HT-29 (cell line): ENCODE measurements at regions not wholly inside any gene's neighbourhood (a gene's known extent, or its start where the extent isn't known, plus 50 kb on each side); places are given as distances from the start of the nearest gene placed in this dataset.
A peak's percentile ranks its signal among the peaks of the same experiment; 100 is the strongest.

Source experiments
- DNase-seq: peaks from one replicate; pipeline ENCODE4 v3.0.0-alpha.2; 2015; ENCODE audit warnings: low spot score

GRCh38 chr3:42037318-42037945 lies 53.7 kb upstream of the TRAK1 start:
- no peak for DNase-seq

GRCh38 chr3:42036483-42036823 lies 54.7 kb upstream of the TRAK1 start:
- no peak for DNase-seq

- DNase-seq, result no peak
Measured at GRCh38 chr3:42035816-42036482, 55.2 kb upstream of the TRAK1 start.

DNA sequence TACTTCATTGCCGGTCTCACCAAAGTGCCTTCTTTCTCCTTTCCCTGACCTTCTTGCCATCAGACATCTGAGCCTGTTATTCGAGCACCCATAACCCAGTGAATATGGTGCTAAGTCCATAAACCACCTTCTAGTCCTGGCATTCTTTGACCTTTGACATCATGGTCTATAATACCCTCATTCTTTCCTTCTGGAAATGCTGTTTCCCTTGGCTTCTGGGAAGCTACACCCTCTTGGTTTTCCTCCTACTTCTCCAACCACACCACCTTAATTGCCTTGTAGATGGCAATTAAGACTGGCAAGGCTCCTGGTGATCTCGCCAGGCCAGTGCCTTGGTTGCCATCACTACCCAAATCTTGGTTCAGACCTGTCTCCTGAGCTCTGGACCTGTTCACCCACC lies 56.1 kb upstream of the TRAK1 start:
- DNase-seq, result no peak

DNA sequence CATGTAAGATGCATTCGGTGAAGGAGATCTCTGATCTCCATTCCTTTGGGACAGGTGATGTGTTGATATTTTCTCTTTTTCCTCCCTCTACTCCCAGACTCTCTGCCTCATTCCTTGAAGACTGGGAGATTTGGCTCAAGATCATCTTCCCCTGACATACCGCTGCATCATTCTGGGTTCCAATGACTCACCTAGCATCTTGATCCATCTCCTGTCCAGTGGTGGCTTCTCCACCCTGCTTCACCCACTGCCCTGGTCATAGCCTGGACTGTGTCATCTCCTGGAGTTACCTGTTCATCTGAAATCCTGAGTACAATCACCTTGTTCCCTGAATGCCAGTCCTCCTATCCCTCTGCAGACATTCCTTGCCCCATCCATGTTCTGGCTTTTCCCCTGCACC lies 57.4 kb upstream of the TRAK1 start:
- no peak for DNase-seq

DNA sequence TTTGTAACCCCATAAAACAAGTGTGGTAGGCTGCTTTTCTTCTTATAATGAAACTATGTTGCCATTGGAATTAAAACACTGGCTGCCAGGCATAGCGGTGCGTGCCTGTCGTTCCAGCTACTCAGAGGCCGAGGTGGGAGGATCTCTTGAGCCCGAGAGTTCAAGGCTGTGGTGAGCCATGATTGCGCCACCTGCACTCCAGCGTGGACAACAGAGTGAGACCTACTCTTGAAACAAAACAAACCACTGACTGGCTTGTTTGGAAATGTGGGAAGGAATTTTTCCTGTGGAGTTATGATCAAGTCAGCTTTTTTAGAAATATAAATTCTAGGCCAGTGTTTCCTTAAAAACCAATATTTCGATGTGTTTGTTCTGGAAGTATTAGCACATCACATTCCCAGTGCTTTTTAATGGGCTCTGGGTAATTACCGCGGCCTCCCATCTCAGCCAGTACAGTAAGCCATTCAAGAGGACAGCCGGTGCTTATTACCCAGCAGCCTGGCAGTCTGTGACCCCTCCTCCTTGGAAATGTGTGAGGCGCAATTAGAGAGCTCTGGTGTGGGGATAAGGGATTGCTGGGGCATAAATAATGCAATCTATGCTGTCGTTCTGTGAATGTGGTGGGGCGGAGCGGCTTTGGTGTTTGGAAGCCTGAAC lies 58.3 kb upstream of the TRAK1 start:
- DNase-seq, result no peak

DNA sequence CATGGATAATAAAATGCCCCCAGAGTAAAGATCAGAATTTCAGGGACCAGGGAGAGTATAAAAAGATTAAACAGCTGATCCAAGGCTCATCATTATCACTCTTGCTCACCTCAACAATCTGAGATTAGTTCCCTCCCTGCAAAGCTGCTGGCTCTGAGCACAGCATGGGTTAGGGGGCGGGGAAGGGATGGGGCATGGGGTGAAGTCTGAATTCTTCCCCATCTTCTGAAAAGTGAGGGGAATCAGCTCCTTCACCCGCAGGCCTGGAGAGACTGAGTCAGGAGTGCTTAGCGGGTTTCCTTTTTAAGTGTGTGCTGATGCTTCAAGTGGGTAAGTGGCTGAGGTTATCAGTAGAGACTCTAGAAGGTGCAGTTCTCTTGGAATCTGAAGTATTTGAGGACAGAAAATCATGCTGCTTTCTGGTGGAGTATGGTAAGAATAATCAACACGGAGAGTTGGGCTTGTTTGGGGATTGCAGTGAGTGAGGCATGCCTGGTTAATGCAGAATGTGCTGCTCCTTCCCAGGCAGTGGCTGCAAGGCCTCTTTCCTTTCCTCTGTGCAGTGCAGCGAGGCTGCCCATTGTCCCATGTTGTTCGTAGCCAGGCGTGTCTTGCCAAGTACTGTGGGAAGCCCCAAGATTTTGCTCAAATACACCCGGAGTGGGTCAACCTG lies 59.2 kb upstream of the TRAK1 start:
- DNase-seq, result no peak

GRCh38 chr3:42028474-42028873 lies 62.7 kb upstream of the TRAK1 start:
- DNase-seq, result no peak

DNA sequence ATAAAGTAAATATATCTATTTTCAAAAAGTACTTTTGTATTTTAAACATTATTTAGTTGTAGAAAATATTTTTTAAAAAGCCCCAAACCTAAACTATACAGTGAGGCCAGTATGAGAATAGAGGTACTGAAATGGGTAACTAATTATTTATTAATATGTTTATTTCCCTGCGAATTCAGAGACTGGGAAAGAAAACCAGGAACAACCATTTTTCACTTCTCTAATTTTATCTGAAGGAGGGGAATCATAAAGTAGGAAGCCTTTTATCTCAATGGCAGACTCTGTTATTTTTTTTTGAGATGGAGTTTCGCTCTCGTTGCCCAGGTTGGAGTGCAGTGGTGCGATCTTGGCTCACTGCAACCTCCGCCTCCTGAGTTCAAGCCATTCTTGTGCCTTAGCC lies 63.6 kb upstream of the TRAK1 start:
- DNase-seq, result no peak

GRCh38 chr3:42025370-42026138 lies 63.7 kb upstream of the ULK4 start:
- peak; percentile 58 for DNase-seq

- DNase-seq, result no peak
Measured at GRCh38 chr3:42024591-42025351, 62.9 kb upstream of the ULK4 start.

GRCh38 chr3:42023380-42023779 lies 61.5 kb upstream of the ULK4 start:
- DNase-seq, result no peak

DNA sequence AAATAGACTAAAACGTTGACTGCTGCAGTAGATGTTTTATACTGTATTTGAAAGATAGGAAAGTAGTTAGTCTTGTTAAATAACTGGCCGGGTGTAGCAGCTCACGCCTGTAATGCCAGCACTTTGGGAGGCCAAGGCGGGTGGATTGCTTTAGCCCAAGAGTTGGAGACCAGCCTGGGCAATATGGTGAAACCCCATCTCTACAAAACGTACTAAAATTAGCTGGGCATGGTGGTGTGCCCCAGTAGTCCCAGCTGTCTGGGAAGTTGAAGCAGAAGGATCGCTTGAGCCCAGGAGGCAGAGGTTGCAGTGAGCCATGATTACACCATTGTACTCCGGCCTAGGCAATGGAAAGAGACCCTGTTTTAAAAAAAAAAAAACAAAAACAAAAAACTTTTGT lies 60.5 kb upstream of the ULK4 start:
- DNase-seq, result no peak

DNA sequence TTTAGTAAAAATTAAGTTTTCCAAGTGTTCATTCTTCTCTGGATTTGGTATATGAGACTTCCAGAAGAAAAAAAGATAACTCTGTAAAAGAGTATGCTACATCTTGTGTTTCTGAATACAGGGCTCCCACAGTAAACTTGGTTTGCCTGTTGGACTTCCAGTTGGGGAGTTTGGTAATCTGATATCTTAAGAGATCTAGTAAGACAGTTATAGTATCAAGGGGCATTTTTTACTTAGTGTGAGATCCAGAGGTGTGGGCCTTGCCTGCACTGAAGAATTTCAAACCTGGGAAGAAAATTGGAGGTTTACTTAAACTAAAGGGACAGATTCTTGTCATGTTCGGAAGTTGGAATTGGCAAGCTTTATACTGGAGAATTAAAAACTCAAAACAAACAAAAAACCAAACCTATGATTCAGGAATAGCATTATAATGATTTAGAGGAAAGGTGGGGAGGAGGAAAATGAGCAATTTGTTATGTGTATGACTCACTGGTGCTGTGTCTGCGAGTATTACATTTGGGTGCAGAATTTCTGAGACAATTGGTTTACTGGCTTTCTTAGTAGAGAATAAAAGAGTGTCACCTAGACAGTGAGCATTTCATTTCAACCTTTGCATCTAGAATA lies 58.9 kb upstream of the ULK4 start:
- peak; percentile 26 for DNase-seq

DNA sequence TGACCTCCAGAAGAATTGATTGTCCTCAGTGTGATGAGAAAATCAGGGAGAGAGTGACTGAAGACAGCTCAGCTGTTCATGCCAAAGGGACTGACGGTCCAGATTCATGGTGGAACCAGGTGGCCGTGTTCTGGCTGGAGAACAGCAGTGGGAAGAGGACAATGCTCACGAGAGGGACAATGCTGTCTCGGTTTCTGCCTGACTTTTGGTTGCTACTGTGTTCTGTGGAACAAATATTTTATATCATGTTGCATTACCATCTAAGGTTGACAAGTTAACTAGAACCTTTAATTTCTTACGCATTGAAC lies 58.0 kb upstream of the ULK4 start:
- DNase-seq, result no peak

DNA sequence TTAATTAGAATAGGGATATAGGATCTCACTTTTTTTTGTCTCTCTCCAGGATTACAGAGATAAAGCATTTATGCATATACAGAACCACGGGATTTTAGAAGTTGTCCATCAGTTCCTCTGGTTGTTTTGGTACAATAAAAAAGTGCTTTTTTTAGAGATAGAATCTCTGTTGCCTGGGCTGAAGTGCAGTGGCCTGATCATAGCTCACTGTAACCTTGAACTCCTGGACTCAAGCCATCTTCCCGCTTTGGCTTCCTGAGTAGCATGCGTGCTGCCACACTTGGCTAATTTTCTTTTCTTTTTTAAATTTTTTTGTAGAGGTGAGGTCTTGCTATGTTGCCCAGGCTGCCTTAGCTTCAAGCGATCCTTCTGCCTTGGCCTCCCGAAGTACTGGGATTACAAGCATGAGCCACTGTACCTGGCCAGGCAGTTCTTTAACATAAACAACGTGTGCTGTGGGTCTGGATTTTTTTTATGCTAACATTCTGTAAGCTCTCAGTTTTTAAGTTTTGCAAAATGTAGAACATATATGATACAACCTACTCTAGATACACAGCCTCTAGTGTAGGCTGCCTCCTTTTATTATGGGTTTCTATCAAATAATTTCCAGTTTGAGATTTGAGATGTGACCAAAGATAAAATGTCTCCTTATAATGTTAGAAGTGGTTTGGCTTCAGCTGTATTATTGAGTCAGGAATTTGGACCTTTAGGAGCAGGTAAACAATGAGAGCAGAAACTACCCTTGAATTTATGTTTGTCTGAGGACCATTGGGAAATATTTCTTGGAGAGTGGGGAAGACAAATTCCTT lies 57.4 kb upstream of the ULK4 start:
- no peak for DNase-seq

GRCh38 chr3:42014921-42015533 lies 53.1 kb upstream of the ULK4 start:
- no peak for DNase-seq

GRCh38 chr3:42014458-42014920 lies 52.6 kb upstream of the ULK4 start:
- DNase-seq, result peak; percentile 10

DNA sequence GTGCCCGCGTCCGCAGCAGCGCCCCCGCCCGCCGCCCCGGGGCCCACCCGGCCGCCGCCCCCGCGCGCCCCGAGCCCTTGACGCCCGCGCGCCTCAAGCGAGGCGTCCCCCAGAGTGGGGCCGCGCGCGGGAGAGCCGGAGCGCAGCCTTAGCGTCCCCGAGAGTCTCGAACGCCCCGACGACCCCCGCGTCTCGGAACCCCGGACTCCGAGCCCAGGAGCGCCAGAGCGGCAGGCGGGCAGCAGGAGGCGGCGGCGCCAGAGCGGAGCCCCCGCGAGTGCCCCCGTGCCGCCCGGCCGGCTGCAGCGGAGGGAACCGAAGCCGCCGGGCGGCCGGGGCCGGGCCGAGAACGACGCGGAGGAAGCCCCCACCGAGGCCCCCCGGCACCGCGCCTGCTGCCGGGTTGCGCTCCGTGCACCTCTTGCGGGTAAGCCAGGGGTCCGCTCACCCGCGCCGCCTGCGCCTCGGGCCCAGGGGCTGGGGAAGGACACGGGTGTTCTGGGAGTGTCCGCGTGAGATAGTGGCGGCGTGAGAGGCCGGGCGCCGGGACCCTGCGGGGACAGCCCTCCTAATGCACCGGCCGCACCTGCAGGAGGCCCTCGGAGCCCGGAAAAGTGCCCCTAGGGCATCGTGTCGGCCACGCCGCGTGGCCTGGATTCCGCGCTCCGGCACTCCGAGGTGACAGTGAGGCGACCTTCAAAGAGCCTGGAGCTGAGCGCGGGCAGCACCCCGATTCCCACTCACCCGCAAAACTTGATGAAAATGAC lies 52.0 kb upstream of the ULK4 start:
- peak; percentile 21 for DNase-seq
